H9 (cell line): ENCODE measurements at regions not wholly inside any gene's neighbourhood (a gene's known extent, or its start where the extent isn't known, plus 50 kb on each side); places are given as distances from the start of the nearest gene placed in this dataset.

Source experiments
- DNase-seq: peaks from one replicate; pipeline ENCODE4 v3.0.0-alpha.2; 2017
- H2AFZ ChIP-seq: one replicate; pipeline ENCODE4 v1.6.1; 2013; ENCODE audit warnings: mild to moderate bottlenecking, low read length, control low read depth, moderate library complexity
- H2AK5ac ChIP-seq: 2 replicates; pipeline ENCODE4 v1.6.1; 2013; ENCODE audit warnings: low read length, control low read depth, mixed read lengths; ENCODE audit not compliant: insufficient read length
- H2BK120ac ChIP-seq: one replicate; pipeline ENCODE4 v1.6.1; 2013; ENCODE audit warnings: low read depth, mild to moderate bottlenecking, low read length, control low read depth, inconsistent platforms; ENCODE audit not compliant: poor library complexity, severe bottlenecking
- H2BK12ac ChIP-seq: 2 replicates; pipeline ENCODE4 v1.6.1; 2013; ENCODE audit warnings: low read length, control low read depth, mixed read lengths, low read depth; ENCODE audit not compliant: insufficient read length
- H2BK15ac ChIP-seq: 2 replicates; pipeline ENCODE4 v1.6.1; 2013; ENCODE audit warnings: low read depth, low read length, control low read depth
- H2BK20ac ChIP-seq: one replicate; pipeline ENCODE4 v1.6.1; 2013; ENCODE audit warnings: low read depth, mild to moderate bottlenecking, low read length, control low read depth, inconsistent platforms; ENCODE audit not compliant: poor library complexity, severe bottlenecking
- H2BK5ac ChIP-seq: 2 replicates; pipeline ENCODE4 v1.6.1; 2013; ENCODE audit warnings: low read length, control low read depth, mixed read lengths; ENCODE audit not compliant: insufficient read length
- H3K14ac ChIP-seq: 2 replicates; pipeline ENCODE4 v1.6.1; 2013; ENCODE audit warnings: low read length, control low read depth; ENCODE audit not compliant: insufficient read depth
- H3K18ac ChIP-seq: 2 replicates; pipeline ENCODE4 v1.6.1; 2013; ENCODE audit warnings: low read depth, mild to moderate bottlenecking, mixed read lengths, low read length, control low read depth; ENCODE audit not compliant: insufficient read length
- H3K23ac ChIP-seq: 2 replicates; pipeline ENCODE4 v1.6.1; 2013; ENCODE audit warnings: low read length, control low read depth, mixed read lengths, low read depth; ENCODE audit not compliant: insufficient read length
- H3K23me2 ChIP-seq: 2 replicates; pipeline ENCODE4 v1.6.1; 2013; ENCODE audit warnings: low read depth, mild to moderate bottlenecking, mixed read lengths, low read length, control low read depth; ENCODE audit not compliant: insufficient read length, poor library complexity, severe bottlenecking
- H3K27ac ChIP-seq: 2 replicates; pipeline ENCODE4 v1.5.1; 2013; ENCODE audit warnings: low read length, control low read depth, mixed read lengths, low read depth; ENCODE audit not compliant: insufficient read length
- H3K27me3 ChIP-seq: 2 replicates; pipeline ENCODE4 v1.6.1; 2013; ENCODE audit warnings: low read length, control low read depth, inconsistent platforms; ENCODE audit not compliant: insufficient read depth
- H3K4ac ChIP-seq: 2 replicates; pipeline ENCODE4 v1.6.1; 2013; ENCODE audit warnings: low read depth, mild to moderate bottlenecking, control low read depth, inconsistent platforms, low read length, moderate library complexity
- H3K4me1 ChIP-seq: 2 replicates; pipeline ENCODE4 v1.6.1; 2013; ENCODE audit warnings: low read length, control low read depth, inconsistent platforms; ENCODE audit not compliant: insufficient read depth
- H3K4me2 ChIP-seq: 2 replicates; pipeline ENCODE4 v1.6.1; 2013; ENCODE audit warnings: low read length, control low read depth, mixed read lengths; ENCODE audit not compliant: insufficient read length, insufficient read depth
- H3K56ac ChIP-seq: 2 replicates; pipeline ENCODE4 v1.6.1; 2013; ENCODE audit warnings: low read depth, mild to moderate bottlenecking, mixed read lengths, low read length, control low read depth; ENCODE audit not compliant: insufficient read length
- H3K79me1 ChIP-seq: 2 replicates; pipeline ENCODE4 v1.6.1; 2013; ENCODE audit warnings: low read depth, mild to moderate bottlenecking, moderate library complexity, low read length, control low read depth, inconsistent platforms; ENCODE audit not compliant: insufficient read depth, poor library complexity, severe bottlenecking
- H3K79me2 ChIP-seq: 2 replicates; pipeline ENCODE4 v1.6.1; 2013; ENCODE audit warnings: low read length, control low read depth, inconsistent platforms; ENCODE audit not compliant: insufficient read depth
- H3K9ac ChIP-seq: 2 replicates; pipeline ENCODE4 v1.6.1; 2013; ENCODE audit warnings: low read length, control low read depth, mixed read lengths; ENCODE audit not compliant: insufficient read length; ENCODE audit errors: extremely low read depth
- H3K9me3 ChIP-seq: one replicate; pipeline ENCODE4 v1.6.1; 2013; ENCODE audit warnings: low read depth, low read length, inconsistent platforms; ENCODE audit not compliant: control insufficient read depth
- H3T11ph ChIP-seq: one replicate; pipeline ENCODE4 v1.6.1; 2013; ENCODE audit warnings: mild to moderate bottlenecking, low read length, control low read depth, inconsistent platforms
- H4K20me1 ChIP-seq: one replicate; pipeline ENCODE4 v1.6.1; 2013; ENCODE audit not compliant: control insufficient read depth, insufficient read length, insufficient read depth
- H4K5ac ChIP-seq: 2 replicates; pipeline ENCODE4 v1.6.1; 2013; ENCODE audit warnings: low read depth, mild to moderate bottlenecking, mixed read lengths, low read length, control low read depth; ENCODE audit not compliant: insufficient read length
- H4K8ac ChIP-seq: replicated peaks from 2 replicates; pipeline ENCODE4 v1.6.1; 2013; ENCODE audit warnings: low read length, control low read depth, mixed read lengths, low read depth; ENCODE audit not compliant: insufficient read length
- H4K91ac ChIP-seq: 2 replicates; pipeline ENCODE4 v1.6.1; 2013; ENCODE audit warnings: low read depth, mild to moderate bottlenecking, moderate library complexity, mixed read lengths, low read length, control low read depth; ENCODE audit not compliant: insufficient read length
- H3K27ac Mint-ChIP-seq, 3 experiments: 2 replicates in 2 of 3; 3 replicates in 1 of 3; pipeline ENCODE4 v1.8.0; 2020 to 2021; ENCODE audit warnings: mixed read lengths in 3 of 3, mild to moderate bottlenecking in 1 of 3, moderate library complexity in 1 of 3
- H3K27me3 Mint-ChIP-seq: 2 replicates; pipeline ENCODE4 v1.8.0; 2021; ENCODE audit warnings: low read depth, mild to moderate bottlenecking, moderate library complexity, mixed read lengths
- H3K36me3 Mint-ChIP-seq, 3 experiments: 2 replicates in 2 of 3; 3 replicates in 1 of 3; pipeline ENCODE4 v1.8.0; 2020 to 2021; ENCODE audit warnings: low read depth in 3 of 3, mixed read lengths in 3 of 3; ENCODE audit not compliant: insufficient read depth in 1 of 3
- H3K4me1 Mint-ChIP-seq, 2 experiments: 2 replicates each; pipeline ENCODE4 v1.8.0; 2020; ENCODE audit warnings: mixed read lengths in 2 of 2
- H3K4me3 Mint-ChIP-seq, 2 experiments: 2 replicates in 1 of 2; 3 replicates in 1 of 2; pipeline ENCODE4 v1.8.0; 2020 to 2021; ENCODE audit warnings: mild to moderate bottlenecking in 2 of 2, mixed read lengths in 2 of 2, moderate library complexity in 1 of 2
- H3K9me3 Mint-ChIP-seq, 2 experiments: 2 replicates in 1 of 2; 3 replicates in 1 of 2; pipeline ENCODE4 v1.8.0; 2020; ENCODE audit warnings: mild to moderate bottlenecking in 2 of 2, mixed read lengths in 2 of 2, moderate library complexity in 1 of 2
- CTCF ChIP-seq: fragments of 200-600 bp; sonication (generic); conservative IDR thresholded peaks from 3 replicates; pipeline ENCODE4 v1.8.0; 2021; ENCODE audit warnings: antibody characterized with exemption, mild to moderate bottlenecking
- WGBS: extraction: QIAGEN DNeasy Blood & Tissue Kit; methylation state at CpG from one replicate; pipeline ENCODE4 v1.1.7; 2013; ENCODE audit warnings: missing lambda C conversion rate, low lambda C conversion rate, mixed read lengths; ENCODE audit not compliant: insufficient read length; ENCODE audit errors: extremely low coverage; 5-methylcytosine and 5-hydroxymethylcytosine counted together

DNA sequence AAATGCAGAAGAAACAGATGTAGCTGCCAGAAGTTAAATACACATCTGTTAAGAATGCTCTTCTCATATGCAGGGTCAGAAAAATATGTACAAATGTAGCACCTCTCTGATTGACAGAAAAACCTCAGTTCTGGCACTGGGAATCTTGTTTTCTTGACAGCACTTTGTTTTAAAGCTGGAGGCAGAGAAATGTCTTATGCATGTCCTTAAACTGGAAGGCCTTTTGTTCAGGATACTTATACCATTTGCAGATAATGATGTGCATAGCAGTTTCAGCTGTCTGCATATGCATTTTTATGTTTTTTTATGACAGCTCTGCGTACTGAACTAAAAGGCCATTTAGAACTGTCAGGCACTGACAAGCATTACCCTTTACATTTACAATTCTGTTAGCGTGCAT is 567.9 kb downstream of the EBF1 start:
- Histone ChIP-seq H2AFZ (no peak overlapping the region), H2AK5ac (no peak overlapping the region)

More for the DNA sequence above, 567.9 kb downstream of the EBF1 start:
- Histone ChIP-seq H4K5ac (no peak overlapping the region), H3K27me3 (no peaks in the 10 kb centered on the region), H3K4me1 (no peaks in the 10 kb centered on the region), H3K9ac (no peak overlapping the region), H2BK12ac (no peak overlapping the region), H2BK20ac (no peak overlapping the region), H3K4ac (no peak overlapping the region), H4K91ac (no peak overlapping the region), H3K27ac (no peak overlapping the region), H3T11ph (no peak overlapping the region), H2BK120ac (no peak overlapping the region), H3K56ac (no peak overlapping the region), H4K20me1 (no peaks in the 10 kb centered on the region), H3K4me2 (no peak overlapping the region), H2BK15ac (no peak overlapping the region), H3K18ac (no peak overlapping the region), H2BK5ac (no peak overlapping the region), H3K23me2 (no peaks in the 10 kb centered on the region), H3K23ac (no peak overlapping the region), H3K14ac (no peak overlapping the region), H4K8ac (no peak overlapping the region), H3K79me2 (no peaks in the 10 kb centered on the region), H3K9me3 (no peaks in the 10 kb centered on the region), H3K79me1 (no peaks in the 10 kb centered on the region)
- TF ChIP-seq CTCF: no peak
- no peak overlapping the region for H3K27ac Mint-ChIP-seq
- no peak overlapping the region for H3K4me3 Mint-ChIP-seq
- H3K36me3 Mint-ChIP-seq: no peaks in the 10 kb centered on the region
- peaks cover 2 to 16% of the 10 kb centered on the region in 2 experiments; a peak in 3 of 4 replicates for H3K4me1 Mint-ChIP-seq
- no peaks in the 10 kb centered on the region for H3K27me3 Mint-ChIP-seq
- H3K9me3 Mint-ChIP-seq: no peaks in the 10 kb centered on the region
- DNase-seq: no peak
- WGBS: no CpG with 5 or more reads among the region's 2 CpGs
